ENCODE measurements at regions not wholly inside any gene's neighbourhood (a gene's known extent, or its start where the extent isn't known, plus 50 kb on each side); places are given as distances from the start of the nearest gene placed in this dataset.
"Not testable (repeated sequence)": the region's sequence is repeated elsewhere in the genome, so short reads cannot be mapped to it uniquely, and the experiment has no call there.

DNA sequence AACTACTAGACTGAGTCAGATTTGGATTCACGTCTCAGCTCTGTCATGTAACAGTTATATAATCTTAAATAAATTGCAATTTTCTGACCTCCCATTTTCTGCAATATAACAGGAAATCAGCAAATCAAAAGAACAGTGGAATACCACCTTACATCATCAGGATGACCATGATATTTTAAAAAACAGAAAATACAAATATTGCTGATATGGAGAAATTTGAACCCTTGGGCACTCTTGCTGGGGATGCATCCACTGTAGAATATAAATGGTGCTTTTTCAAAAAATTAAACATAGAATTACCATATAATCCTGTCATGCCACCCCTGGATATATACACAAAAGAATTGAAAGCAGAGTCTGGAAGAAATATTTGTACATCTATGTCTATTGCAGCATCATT lies 982.5 kb downstream of the TBL1XR1 start:
- DNase-seq = no peak
- Histone ChIP-seq H3K36me3 (replicated peaks) (no peaks in the 10 kb centered on the region), H3K4me3 (ENCODE audit: low read depth, low read length) (no peak overlapping the region), H3K27me3 (replicated peaks) (no peaks in the 10 kb centered on the region), H3K27ac (no peak overlapping the region)
- TF ChIP-seq, protein P1, sequence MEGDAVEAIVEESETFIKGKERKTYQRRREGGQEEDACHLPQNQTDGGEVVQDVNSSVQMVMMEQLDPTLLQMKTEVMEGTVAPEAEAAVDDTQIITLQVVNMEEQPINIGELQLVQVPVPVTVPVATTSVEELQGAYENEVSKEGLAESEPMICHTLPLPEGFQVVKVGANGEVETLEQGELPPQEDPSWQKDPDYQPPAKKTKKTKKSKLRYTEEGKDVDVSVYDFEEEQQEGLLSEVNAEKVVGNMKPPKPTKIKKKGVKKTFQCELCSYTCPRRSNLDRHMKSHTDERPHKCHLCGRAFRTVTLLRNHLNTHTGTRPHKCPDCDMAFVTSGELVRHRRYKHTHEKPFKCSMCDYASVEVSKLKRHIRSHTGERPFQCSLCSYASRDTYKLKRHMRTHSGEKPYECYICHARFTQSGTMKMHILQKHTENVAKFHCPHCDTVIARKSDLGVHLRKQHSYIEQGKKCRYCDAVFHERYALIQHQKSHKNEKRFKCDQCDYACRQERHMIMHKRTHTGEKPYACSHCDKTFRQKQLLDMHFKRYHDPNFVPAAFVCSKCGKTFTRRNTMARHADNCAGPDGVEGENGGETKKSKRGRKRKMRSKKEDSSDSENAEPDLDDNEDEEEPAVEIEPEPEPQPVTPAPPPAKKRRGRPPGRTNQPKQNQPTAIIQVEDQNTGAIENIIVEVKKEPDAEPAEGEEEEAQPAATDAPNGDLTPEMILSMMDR (IDR thresholded peaks at IDR 0.05; ENCODE audit: low read depth, low read length, missing control alignments) = no peak
- in situ Hi-C loops (cut with HindIII; ENCODE audit: low pct_ligation_motif_present, low sequenced_read_pairs) = no loop called here

DNA sequence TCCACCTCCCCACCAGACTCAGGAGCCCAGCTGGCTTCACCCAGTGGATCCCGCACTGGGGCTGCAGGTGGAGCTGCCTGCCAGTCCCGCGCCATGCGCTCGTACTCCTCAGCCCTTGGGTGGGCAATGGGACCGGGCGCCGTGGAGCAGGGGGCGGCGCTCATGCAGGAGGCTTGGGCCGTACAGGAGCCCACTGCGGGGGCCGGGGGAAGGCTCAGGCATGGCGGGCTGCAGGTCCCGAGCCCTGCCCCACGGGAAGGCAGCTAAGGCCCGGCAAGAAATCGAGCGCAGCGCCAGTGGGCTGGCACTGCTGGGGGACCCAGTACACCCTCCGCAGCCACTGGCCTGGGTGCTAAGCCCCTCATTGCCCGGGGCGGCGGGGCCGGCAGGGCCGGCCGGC lies 984.0 kb downstream of the TBL1XR1 start:
- in situ Hi-C loops (cut with HindIII; ENCODE audit: low pct_ligation_motif_present, low sequenced_read_pairs); H3K27ac ChIP-seq; H3K27me3 ChIP-seq (replicated peaks); DNase-seq; H3K4me3 ChIP-seq (ENCODE audit: low read depth, low read length); H3K36me3 ChIP-seq (replicated peaks): not testable (repeated sequence)

DNA sequence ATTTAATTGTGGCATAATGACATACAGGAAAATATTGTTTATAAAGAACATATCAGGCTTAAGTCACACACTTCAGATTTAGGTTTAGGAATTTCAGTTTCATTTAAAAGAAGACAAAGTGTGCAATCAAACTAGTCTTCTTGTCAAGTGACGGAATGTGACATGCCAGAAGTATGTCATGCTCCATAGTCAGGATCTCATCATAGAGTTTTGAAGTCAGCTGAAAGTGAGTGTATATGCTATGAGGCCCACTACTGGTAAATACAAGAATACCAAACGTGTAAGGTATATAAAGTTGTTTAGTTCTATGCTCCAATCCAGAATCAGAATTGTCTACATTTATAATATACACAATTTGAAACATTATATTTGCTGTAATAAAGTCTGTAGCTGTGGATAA lies 988.4 kb downstream of the TBL1XR1 start:
- Histone ChIP-seq H3K4me3 (ENCODE audit: low read depth, low read length) (no peak overlapping the region), H3K27me3 (replicated peaks) (no peaks in the 10 kb centered on the region), H3K36me3 (replicated peaks) (no peaks in the 10 kb centered on the region), H3K27ac (no peak overlapping the region)
- no peak for DNase-seq
- in situ Hi-C loops (cut with HindIII; ENCODE audit: low pct_ligation_motif_present, low sequenced_read_pairs) = no loop called here
- TF ChIP-seq, protein P1 (IDR thresholded peaks at IDR 0.05; ENCODE audit: low read depth, low read length, missing control alignments) = no peak

DNA sequence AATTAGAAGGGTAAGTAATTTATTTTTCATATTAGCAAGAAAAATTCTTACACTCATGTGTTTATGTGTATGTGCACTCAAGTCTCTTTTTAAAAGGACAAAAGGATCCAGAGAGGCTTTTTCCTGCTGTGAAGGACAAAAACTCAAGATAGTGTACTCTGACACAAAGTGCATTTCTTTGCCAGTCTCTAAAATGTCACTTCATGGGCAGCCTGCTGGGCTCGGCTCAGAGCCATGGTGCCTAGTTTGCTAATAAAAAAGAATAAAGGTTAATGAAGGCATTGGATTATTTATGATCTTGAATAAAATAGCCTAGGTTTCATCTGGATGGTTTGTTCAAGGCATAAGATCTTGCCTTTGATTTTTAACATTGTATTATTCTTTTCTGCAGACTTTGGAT lies 989.0 kb downstream of the TBL1XR1 start:
- Histone ChIP-seq H3K36me3 (replicated peaks) (no peaks in the 10 kb centered on the region), H3K4me3 (ENCODE audit: low read depth, low read length) (no peak overlapping the region), H3K27me3 (replicated peaks) (no peaks in the 10 kb centered on the region), H3K27ac (no peak overlapping the region)
- in situ Hi-C loops (cut with HindIII; ENCODE audit: low pct_ligation_motif_present, low sequenced_read_pairs) = no loop called here
- TF ChIP-seq, protein P1 (IDR thresholded peaks at IDR 0.05; ENCODE audit: low read depth, low read length, missing control alignments) = no peak
- no peak for DNase-seq

DNA sequence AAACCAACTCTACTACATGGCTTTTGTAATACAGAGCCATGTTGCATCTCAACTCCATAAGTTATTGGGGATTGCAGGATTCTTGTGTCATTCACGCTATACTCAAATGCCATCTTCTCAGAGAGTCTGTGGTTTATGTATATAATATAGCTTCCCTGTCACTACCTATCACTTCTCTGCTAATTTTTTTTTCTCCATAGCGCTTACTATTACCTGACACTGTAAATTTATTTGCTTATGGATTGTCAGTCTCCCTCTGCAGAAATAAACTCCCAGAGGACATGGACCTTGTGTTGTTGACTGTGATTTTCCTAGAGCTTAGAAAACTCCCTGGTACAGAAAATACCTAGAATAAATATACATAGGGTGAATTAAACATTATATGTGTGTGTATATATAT lies 990.5 kb downstream of the TBL1XR1 start:
- Histone ChIP-seq H3K27ac (no peak overlapping the region), H3K36me3 (replicated peaks) (no peaks in the 10 kb centered on the region), H3K27me3 (replicated peaks) (no peaks in the 10 kb centered on the region), H3K4me3 (ENCODE audit: low read depth, low read length) (no peak overlapping the region)
- no peak for DNase-seq
- in situ Hi-C loops (cut with HindIII; ENCODE audit: low pct_ligation_motif_present, low sequenced_read_pairs) = no loop called here
- TF ChIP-seq, protein P1 (IDR thresholded peaks at IDR 0.05; ENCODE audit: low read depth, low read length, missing control alignments) = no peak

DNA sequence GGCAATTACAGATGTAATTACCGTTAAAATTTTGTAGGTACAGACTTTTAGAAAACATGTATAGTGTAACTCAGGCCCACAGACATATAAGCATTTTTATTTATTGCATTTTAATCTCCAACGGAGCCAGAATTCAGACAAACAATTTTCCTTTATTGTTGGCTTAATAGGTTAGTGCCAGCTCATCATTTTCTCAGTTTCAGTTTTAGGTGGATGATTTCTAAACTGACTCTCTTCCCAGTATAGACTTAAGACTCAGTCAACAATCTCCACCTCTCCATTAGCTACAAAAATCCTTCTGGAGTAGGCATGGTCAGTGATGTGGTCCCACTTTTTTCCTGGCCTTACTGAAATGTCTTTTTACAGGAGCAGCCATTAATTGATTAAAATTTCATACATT lies 994.6 kb downstream of the TBL1XR1 start:
- TF ChIP-seq, protein P1 (IDR thresholded peaks at IDR 0.05; ENCODE audit: low read depth, low read length, missing control alignments) = no peak
- no peak for DNase-seq
- in situ Hi-C loops (cut with HindIII; ENCODE audit: low pct_ligation_motif_present, low sequenced_read_pairs) = no loop called here

More for the DNA sequence above, 994.6 kb downstream of the TBL1XR1 start:
- H3K36me3 ChIP-seq (replicated peaks) = no peaks in the 10 kb centered on the region
- H3K27ac ChIP-seq = no peak overlapping the region
- no peaks in the 10 kb centered on the region for H3K27me3 ChIP-seq (replicated peaks)
- H3K4me3 ChIP-seq (ENCODE audit: low read depth, low read length) = no peak overlapping the region
